Cardiac septum (tissue), 1 donor: ENCODE measurements at regions not wholly inside any gene's neighbourhood (a gene's known extent, or its start where the extent isn't known, plus 50 kb on each side); places are given as distances from the start of the nearest gene placed in this dataset.
"Not testable (repeated sequence)": the region's sequence is repeated elsewhere in the genome, so short reads cannot be mapped to it uniquely, and the experiment has no call there.

ENCODE experiments used
- DNase-seq: peaks from one replicate; pipeline ENCODE4 v3.0.0-alpha.2; 2020; ENCODE audit warnings: low spot score
- intact Hi-C: fragments of 100-400 bp; cut with DNase I; formaldehyde crosslinking; loops from one replicate; pipeline ENCODE4 v1.14.0; 2022
- donor health status: DM: no; HTN: no; CAD: no.

DNA sequence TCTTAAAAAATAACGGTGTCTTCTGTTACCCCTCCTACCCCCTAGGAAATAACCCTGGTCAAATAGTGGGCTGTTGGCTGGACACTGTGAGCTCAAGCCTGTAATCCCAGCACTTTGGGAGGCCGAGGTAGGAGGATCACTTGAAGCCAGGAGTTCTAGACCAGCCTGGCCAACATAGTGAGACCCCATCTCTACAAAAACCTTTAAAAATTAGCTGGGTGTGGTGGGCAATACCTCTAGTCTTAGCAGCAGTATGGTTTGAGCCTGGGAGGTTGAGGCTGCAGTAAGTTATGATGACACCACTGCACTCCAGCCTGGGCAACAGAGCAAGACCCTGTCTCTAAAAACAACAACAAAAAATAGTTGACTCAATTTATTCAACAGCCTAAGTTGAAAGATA lies 453.7 kb downstream of the SIPA1L2 start:
- intact Hi-C loops, result no loop called here
- DNase-seq, result no peak

DNA sequence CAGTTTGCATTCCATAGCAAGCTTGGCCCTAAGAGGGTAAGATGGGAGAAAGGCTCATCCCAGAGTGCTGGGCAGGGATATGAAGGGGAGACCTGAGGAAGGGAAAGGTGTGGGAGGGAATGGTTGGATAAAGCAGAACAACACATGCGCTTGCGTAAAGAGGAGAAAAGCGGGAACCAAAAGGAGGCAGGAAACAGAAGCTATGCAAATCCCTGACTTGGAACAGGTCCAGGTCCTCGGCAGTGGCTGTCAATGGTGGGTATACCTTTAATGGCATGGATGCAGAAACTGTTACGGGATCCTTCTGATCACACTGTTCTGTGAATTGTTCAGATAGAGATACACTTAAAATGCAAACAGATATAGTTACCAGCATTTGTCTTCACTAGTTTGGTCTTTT lies 455.6 kb downstream of the SIPA1L2 start:
- intact Hi-C loops, result no loop called here
- DNase-seq, result no peak

DNA sequence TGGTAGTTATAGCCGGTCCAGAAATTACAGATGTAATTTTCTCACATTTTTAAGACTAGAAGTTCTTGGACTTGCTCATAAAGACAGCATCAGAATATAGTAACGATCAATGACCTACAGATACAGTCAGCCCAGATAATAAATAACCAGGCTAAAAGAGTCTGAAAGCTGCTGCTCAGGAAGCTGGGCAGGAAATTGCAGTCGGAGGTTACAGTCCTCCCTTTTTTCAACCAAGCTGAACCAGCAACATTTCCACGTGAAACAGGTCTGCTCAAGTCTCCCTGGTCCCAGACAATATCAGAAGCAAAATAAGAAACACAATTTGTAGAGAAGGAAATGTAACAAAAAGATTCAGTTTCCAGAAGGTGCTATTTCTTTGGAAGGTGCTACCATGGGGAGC lies 457.4 kb downstream of the SIPA1L2 start:
- intact Hi-C loops, result no loop called here
- DNase-seq, result no peak

DNA sequence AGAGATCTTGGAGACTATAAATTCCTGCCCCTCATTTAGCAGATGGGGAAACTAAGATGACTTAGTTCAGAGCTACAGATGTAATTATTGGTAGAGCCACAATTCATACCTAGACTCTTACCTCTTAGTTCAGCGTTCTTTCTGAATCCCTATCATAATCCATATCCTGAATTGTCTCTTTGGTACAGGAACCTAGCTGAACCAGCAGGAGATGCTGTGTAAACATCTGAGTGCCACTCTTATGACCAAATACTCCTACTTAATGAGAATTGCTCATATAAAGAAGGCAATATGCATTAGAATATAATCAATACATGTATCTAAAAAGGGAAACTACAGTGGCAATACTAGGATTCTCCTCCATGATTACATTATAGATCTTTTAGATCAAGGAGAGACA lies 459.0 kb downstream of the SIPA1L2 start:
- intact Hi-C loops, result no loop called here
- no peak for DNase-seq

DNA sequence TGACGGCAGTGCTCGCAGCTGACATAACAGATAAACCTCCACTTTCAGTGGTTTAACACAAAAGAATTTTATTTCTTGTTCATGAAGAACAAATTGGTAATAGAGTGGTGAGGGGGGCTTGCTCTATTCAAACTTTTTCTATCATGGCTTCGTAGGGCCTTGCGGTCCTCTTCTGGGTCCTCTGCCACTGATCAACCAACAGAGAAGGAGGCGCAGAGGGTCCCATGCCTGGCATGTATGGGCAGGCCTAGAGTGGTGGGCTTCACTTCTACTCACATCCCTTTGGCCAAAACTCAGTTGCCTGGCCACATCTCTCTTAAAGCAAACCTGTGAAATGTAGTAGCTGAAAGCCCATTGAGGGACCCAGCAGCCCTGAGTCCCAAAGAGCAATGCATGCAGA lies 460.5 kb downstream of the SIPA1L2 start:
- DNase-seq, result no peak
- intact Hi-C loops, result no loop called here

DNA sequence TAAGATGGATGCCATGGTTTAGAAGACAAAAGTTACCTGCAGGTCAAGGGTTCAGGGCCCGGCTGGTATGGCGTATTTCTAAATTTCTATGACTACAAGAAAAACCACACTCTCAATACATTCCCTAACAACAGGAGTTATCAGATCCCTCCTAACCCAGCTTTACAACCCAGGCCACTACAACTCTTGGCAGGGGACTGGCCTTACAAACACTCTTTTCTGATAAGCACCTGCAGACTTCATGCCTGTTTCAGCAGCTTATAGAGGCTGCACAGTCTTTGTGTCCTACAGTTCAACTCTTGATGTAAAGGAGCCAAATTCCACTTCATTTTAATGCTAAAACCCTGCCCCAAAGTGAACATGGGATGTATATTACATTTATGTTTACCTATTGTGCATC lies 461.4 kb downstream of the SIPA1L2 start:
- intact Hi-C loops, result no loop called here
- DNase-seq, result no peak

DNA sequence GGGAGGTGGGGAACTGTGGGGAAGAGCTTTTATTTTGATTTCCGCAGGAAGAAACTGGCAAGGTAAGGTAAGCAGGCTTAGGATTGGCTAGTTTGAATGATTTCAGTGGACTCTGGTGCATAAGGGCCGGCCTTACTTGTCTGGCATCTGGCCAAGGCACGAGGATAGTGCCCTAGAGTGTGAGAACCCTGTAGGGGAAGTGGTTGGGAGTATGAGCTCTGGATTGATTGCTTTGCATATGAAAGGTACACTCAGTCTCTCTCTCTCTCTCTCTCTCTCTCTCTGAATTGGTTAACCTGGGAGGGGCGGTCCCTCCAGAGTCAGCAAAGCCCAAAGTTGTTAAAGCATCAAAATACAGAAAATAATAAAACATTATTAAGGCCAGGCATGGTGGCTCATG lies 463.0 kb downstream of the SIPA1L2 start:
- intact Hi-C loops, result no loop called here
- DNase-seq, result no peak

DNA sequence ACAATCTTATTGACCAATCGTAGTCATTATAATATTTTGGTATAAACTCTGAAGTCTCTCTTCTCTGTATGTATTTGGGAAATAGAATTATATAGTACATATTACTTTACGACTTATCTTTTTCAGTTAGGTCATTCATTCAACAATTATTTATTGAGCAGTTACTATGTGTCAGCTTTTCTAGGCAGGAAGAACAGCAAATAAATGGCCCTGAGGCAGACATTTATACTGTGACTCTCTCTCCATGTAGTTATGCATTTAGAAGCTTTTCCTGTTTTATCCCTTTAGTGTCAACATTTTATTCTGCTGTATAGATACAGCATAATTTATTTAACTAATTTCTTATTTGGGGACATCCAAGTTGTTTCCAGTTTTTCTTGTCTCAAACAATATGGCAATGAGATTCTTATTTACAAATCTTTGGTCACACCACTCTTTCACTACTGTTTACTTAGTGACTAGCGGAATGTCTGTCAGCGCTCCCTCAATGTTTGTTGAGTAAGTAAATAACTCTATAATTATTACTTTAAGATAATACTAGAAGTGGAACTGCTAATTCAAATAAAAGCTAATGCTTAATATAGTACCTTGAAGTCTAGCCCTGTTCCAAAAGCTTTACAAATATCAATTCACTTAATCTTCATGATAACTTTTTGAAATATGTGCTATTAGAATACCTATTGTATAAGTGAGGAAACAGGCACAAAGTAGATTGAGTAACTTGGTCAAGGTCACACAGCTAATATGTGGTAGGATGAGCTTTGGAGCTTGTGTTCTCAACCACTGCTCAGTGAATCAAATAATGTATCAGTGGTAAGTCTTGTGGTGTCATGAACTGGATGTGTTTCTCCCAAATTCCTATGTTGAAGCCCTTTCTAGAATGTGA lies 465.6 kb downstream of the SIPA1L2 start:
- DNase-seq, result no peak
- intact Hi-C loops, result no loop called here

DNA sequence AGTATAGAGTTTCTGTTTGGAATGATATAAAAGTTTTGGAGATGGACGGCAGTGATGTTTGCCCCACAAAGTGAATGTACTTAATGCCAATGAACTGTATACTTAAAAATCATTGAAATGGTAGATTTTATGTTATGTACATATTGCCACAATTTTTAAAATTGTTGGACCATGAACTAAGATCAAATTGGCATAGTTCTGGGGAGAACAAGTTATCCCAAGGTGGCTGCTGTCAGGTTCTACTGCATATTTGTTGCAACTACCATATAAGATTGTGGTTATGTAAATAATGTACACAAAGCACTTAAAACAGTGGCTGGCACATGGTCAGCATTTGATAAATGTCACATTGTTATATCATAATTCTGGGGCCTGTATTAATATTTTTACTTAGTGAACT lies 466.4 kb downstream of the SIPA1L2 start:
- DNase-seq, result no peak
- intact Hi-C loops, result no loop called here

DNA sequence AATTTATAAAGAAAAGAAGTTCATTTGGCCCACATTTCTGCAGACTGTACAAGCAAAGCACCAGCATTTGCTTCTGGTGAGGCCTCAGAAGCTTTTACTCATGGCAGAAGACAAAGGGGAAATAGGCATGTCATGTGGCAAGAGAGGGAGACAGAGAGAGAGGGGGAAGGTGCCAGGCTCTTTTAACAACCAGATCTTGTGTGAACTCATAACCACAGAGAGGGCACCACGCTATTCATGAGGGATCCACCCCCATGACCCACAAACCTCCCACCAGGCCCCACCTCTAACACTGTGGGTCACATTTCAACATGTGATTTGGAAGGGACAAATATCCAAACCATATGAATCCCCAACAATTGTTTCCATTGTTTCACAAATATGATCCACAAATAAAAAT lies 467.9 kb downstream of the SIPA1L2 start:
- intact Hi-C loops, result no loop called here
- no peak for DNase-seq

DNA sequence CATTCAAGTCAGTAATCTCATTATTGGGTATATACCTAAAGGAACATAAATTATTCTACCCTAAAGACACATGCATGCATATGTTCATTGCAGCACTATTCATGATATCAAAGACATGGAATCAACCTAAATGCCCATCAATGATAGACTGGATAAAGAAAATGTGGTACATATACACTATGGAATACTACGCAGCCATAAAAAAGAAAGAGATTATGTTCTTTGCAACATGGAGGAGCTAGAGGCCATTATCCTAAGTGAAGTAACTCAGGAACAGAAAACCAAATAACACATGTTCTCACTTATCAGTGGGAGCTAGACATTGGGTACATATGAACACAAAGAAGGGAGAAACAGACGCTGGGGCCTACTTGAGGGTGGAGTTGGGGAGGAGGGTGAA lies 471.4 kb downstream of the SIPA1L2 start:
- intact Hi-C loops, DNase-seq: not testable (repeated sequence)

DNA sequence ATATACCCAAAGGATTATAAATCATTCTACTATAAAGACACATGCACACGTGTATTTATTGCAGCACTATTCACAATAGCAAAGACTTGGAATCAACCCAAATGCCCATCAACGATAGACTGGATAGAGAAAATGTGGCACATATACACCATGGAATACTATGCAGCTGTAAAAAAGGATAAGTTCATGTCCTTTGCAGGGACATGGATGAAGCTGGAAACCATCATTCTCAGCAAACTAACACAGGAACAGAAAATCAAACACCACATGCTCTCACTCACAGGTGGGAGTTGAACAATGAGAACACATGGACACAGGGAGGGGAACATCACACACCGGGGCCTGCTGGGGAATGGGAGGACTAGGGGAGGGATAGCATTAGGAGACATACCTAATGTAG lies 473.9 kb downstream of the SIPA1L2 start:
- DNase-seq, intact Hi-C loops: not testable (repeated sequence)

DNA sequence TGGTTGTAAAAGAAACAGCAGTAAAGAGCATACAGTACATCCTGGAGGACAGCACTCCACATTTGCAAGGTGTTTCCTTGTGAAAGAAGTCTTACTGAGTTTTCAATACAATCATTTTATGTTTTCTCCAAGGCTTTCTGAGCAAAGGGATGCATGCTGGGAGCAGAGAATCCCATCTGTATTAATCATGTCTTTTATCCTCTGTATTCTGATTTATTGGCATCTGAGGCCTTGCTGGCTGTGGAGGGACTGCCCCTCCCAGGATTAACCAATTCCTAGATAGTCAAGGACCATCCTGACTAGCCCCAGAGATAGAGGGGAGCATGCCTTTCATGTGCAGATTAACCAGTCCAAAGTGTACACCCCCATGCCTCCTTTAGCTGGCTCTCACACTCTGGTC lies 476.3 kb downstream of the SIPA1L2 start:
- intact Hi-C loops, result no loop called here
- no peak for DNase-seq

DNA sequence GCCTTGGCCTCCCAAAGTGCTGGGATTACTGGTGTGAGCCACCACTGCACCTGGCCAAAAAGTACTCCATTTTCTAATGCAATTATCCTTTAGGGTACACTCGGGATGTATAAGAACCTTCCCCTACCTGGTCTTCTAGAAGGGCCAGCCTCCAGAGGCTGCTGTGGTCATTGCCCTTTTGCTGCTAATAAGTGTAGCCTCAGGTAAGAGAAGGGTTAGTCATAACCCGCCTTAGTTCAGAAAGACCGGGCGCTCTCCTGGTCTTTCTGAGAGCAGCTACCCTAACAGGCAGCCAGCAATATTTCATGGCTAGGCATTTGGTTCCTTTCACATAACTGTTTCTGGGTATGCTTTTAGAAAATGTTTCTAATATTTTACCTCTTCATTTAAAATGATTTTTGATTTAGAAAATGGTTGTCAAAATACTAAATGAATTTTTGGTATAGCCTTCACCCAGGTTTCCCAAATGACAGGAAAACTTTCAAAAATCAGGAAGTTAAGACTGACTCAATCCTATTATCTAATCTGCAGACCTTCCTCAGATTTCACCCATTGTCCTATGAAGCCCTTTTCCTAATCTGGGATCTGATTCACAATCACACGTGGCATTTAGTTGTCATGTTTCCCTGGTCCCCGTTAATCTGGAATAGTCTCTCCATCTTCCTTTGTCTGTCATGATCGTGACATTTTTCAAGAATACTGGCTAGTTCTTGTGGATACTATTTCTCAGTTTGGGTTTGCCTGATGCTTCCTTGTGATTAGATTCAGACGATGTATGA lies 479.0 kb downstream of the SIPA1L2 start:
- DNase-seq, result no peak
- intact Hi-C loops, result no loop called here

DNA sequence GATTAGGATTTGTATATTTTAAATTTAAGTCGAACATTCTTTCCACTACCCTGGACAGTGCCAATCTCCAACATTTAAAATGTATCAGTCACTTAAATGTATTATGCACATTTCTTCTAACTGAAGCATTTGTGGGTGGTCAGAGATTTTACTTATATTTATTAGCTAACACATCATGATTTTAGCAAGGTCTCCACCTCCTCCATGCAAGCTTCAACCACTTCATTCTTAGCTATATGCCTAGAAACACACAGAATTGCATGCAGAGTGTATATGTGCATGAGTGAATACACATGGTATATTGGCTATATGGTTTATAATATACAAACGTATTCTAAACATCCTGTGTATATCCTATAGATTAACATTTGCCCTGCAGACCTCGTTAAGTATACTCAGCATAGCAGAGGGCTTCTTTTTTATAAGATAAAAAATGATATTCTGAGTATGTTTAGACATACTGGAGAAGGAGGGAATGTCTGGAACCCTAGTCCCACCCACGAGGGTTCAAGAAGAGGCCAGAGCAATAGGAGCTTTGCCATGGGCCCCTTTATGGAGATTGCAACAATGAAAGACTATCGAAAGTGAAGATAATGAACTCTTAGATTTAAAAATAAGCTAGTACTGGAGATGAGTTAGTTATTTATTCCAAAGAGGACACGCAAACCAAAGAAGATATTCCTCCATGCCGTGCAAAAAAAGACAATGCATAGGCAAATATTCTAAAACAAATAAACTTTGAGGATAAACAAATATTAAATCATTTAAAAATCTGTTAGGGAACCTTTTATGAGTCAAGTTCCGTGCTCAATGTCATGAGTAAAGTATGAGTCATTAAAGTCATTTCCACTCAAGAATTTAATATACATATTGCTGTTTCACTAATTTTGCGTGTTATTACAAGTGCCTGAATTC lies 480.4 kb downstream of the SIPA1L2 start:
- intact Hi-C loops, result loop anchor here (10.0 kb wide), 1 partner anchor 275 kb away; no protein-coding TSS in a partner anchor

DNA sequence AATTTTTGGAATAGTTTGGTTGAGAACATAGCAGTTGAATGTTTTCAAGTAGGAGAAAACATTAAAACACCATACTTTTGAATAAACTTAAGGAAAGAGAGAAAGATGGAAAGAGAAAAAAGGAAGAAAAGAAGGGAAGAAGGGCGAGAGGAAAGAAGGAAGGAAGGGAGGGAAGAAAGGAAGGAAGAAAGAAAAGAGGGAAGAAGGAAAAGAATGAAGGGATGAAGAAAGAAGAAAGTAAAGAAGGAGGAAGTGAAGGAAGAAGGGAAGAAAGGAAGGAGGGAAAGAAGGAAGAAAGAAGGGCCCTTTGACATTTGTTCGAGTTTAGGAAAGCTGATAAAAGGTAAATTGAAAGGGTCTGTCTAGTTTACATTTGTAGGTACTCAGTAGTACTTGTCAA lies 482.7 kb downstream of the SIPA1L2 start:
- intact Hi-C loops, result loop anchor here (10.0 kb wide), 1 partner anchor 272 kb away; no protein-coding TSS in a partner anchor
- no peak for DNase-seq

More for the DNA sequence above, 480.4 kb downstream of the SIPA1L2 start:
- no peak for DNase-seq

DNA sequence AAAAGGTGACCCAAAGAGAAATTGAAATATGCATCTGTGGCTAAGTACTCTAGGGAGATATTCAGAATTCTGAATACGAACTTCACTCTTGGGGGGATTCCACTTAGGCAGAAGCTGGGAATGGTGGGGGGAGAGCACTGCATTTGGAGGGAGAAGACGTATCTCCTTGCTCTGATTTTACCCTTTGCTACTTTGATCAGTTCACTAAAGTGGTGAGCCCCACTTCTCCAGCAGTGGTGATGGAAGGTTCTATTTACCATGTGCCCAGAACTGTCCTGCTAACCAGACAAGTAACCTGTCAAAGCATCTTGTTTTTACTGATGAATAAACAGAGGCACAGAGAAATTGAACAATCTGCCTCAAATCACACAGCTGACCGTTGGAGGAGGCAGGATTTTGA lies 483.4 kb downstream of the SIPA1L2 start:
- intact Hi-C loops, result loop anchor here (10.0 kb wide), 1 partner anchor 272 kb away; no protein-coding TSS in a partner anchor
- no peak for DNase-seq

DNA sequence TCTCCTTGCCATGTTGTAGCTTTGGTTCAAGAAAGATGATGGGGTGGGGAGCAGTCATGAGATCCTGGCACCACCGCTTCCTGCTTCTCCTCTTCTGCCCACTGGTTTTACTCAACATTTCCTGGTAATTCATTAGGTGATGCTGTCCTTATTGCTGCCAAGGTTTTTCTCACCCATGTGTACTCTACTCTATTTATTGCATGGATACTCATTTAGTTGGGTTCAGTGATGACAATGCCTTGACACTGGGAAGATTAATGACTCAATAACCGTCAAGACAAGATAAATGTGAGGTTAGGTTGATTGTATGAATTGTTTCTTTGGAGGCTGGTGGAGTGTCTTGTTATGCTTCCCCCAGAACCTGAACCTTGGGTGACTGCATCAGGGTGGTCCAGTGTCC lies 484.2 kb downstream of the SIPA1L2 start:
- DNase-seq, result no peak
- intact Hi-C loops, result loop anchor here (10.0 kb wide), 1 partner anchor 271 kb away; no protein-coding TSS in a partner anchor

DNA sequence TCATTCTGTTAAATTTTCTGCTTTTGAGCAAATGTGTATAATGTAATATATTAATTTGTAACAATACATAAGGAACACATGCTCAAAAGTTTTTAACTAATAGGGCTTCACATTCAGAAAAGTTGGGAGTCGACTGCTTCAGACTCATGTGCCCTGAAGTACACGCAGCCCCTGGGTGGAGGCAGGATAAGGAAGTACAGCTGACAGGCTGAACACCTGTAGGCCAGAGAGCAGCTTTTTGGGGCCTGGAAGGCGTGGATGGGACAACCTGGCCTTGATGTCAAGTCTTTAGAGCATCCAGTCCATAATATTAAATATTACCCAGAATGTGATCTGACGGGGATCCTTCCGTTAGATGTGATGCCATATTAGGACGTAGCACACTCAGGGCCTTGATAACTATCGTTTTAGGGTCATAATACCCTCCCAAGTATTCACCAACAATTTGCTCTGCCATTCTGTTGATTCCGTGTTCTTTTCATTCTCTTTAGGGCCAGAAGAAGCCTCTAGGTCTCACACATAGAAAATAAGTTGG lies 485.2 kb downstream of the SIPA1L2 start:
- DNase-seq, result no peak
- intact Hi-C loops, result loop anchor here (5.0 to 10.0 kb wide), 2 partner anchors 207 to 270 kb away; no protein-coding TSS in a partner anchor
